PC-9 (cell line): ENCODE measurements at regions not wholly inside any gene's neighbourhood (a gene's known extent, or its start where the extent isn't known, plus 50 kb on each side); places are given as distances from the start of the nearest gene placed in this dataset.

Source experiments
- CTCF ChIP-seq: fragments of 200-600 bp; sonication (generic); conservative IDR thresholded peaks from 2 replicates; pipeline ENCODE4 v1.6.1; 2017; ENCODE audit warnings: mixed run types, antibody characterized with exemption, mild to moderate bottlenecking, moderate library complexity
- EZH2 ChIP-seq: fragments of 200-600 bp; sonication (generic); IDR thresholded peaks from 2 replicates; pipeline ENCODE4 v1.8.0; 2017; ENCODE audit warnings: antibody characterized with exemption, low read depth

GRCh38 chr4:75169427-75169826 lies 236.5 kb downstream of the PARM1 start:
- TF ChIP-seq CTCF = no peak
- no peak for TF ChIP-seq EZH2
